Neutrophil (primary cell): ENCODE measurements at regions not wholly inside any gene's neighbourhood (a gene's known extent, or its start where the extent isn't known, plus 50 kb on each side); places are given as distances from the start of the nearest gene placed in this dataset.

ENCODE experiments used
- H3K27ac ChIP-seq: fragments of 200-600 bp; sonication (generic); 2 replicates; pipeline ENCODE4 v1.5.1; 2016; ENCODE audit warnings: mild to moderate bottlenecking, moderate library complexity
- H3K27me3 ChIP-seq: fragments of 200-600 bp; sonication (generic); 2 replicates; pipeline ENCODE4 v1.6.0; 2016; ENCODE audit warnings: mild to moderate bottlenecking
- H3K36me3 ChIP-seq: fragments of 200-600 bp; sonication (generic); 2 replicates; pipeline ENCODE4 v1.5.1; 2017
- H3K4me1 ChIP-seq, 2 experiments: fragments of 200-600 bp in 1 of 2; sonication (generic) in 1 of 2; 1 replicate in 1 of 2; 2 replicates in 1 of 2; pipeline versions ENCODE4 v1.5.1 to v1.6.1; 2013 to 2016; ENCODE audit warnings: low read depth in 1 of 2, low read length in 1 of 2, mild to moderate bottlenecking in 1 of 2, moderate library complexity in 1 of 2; ENCODE audit not compliant: control insufficient read depth in 1 of 2, insufficient read depth in 1 of 2
- H3K4me3 ChIP-seq, 2 experiments: fragments of 200-600 bp in 1 of 2; sonication (generic) in 1 of 2; 1 replicate in 1 of 2; 2 replicates in 1 of 2; pipeline ENCODE4 v1.5.1; 2013 to 2016; ENCODE audit warnings: low read depth in 1 of 2, low read length in 1 of 2, mild to moderate bottlenecking in 1 of 2, moderate library complexity in 1 of 2
- H3K9me3 ChIP-seq: fragments of 200-600 bp; sonication (generic); 2 replicates; pipeline ENCODE4 v1.5.1; 2016
- TF ChIP-seq, protein P1 (sequence below): fragments of 200-600 bp; sonication (generic); IDR thresholded peaks from 2 replicates; pipeline ENCODE4 v1.5.1; 2016; ENCODE audit warnings: antibody characterized with exemption

DNA sequence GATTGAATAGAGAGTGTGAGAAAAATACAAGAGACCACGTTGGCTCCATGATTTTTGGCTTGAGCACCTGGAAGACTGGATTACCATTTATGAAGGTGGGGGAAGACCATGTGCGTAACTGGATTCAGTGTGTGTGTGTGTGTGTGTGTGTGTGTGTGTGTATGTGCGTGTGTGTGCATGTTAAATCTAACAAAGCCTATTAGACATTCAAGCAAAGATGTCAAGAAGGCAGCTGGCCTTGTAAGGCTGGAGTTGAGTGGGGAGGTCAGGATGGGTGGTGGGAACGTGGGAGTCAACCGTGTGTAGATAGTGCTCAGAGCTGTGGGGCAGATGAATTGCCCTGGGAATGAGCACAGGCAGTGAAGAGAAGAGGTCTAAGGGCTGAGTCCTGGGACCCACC, 293.8 kb upstream of the POU3F1 start:
- Histone ChIP-seq H3K4me1 (no peaks in the 10 kb centered on the region), H3K4me3 (no peak overlapping the region), H3K36me3 (no peaks in the 10 kb centered on the region), H3K27me3 (peaks cover 4% of the 10 kb centered on the region), H3K27ac (no peak overlapping the region), H3K9me3 (no peaks in the 10 kb centered on the region)
- TF ChIP-seq, protein P1, sequence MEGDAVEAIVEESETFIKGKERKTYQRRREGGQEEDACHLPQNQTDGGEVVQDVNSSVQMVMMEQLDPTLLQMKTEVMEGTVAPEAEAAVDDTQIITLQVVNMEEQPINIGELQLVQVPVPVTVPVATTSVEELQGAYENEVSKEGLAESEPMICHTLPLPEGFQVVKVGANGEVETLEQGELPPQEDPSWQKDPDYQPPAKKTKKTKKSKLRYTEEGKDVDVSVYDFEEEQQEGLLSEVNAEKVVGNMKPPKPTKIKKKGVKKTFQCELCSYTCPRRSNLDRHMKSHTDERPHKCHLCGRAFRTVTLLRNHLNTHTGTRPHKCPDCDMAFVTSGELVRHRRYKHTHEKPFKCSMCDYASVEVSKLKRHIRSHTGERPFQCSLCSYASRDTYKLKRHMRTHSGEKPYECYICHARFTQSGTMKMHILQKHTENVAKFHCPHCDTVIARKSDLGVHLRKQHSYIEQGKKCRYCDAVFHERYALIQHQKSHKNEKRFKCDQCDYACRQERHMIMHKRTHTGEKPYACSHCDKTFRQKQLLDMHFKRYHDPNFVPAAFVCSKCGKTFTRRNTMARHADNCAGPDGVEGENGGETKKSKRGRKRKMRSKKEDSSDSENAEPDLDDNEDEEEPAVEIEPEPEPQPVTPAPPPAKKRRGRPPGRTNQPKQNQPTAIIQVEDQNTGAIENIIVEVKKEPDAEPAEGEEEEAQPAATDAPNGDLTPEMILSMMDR, result no peak

DNA sequence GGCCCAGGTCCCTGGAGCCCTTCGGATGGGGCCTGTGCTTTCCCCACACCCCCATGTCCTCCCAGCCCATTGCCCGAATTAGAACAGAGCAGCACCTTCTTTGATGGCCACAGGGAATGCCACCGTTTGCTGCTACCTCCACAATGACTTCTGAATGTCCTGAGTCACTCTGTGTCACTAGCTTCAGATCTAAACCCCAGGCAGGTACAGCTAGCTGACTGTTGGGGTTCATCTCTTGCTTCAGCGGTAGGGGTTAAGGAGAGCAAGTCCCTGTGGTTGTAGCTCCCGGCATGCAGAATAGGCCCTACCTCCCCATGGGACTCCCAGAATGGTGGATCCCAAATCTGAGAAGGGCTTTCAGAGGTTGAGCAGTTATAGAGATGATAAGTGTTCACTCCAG, 291.1 kb upstream of the POU3F1 start:
- peaks cover 4% of the 10 kb centered on the region for H3K27me3 ChIP-seq
- H3K27ac ChIP-seq, result no peak overlapping the region
- H3K4me1 ChIP-seq, result peaks cover 0 to 8% of the 10 kb centered on the region in 2 experiments
- H3K9me3 ChIP-seq, result no peaks in the 10 kb centered on the region
- no peak overlapping the region for H3K4me3 ChIP-seq
- TF ChIP-seq, protein P1, result no peak
- H3K36me3 ChIP-seq, result no peaks in the 10 kb centered on the region

DNA sequence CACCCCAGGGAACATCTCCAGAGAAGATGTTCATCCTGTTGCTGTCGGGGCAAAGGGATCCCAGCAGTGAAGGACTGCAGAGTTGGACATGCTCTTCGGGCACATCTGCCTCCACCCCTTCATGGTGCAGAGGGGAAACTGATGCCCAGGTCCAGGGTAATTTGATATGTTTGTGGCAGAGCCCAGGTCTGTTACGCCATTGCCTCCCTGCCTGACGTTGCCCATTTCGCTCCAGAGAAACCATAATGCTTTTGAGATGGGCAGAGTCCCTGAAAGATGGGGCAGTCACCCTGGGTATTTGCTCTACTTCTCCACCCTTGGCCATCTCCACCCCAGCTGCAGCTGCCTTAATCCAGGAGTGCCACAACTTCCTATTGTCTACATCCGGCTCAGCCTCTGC, 290.4 kb upstream of the POU3F1 start:
- Histone ChIP-seq H3K27ac (no peak overlapping the region), H3K4me3 (no peak overlapping the region), H3K9me3 (no peaks in the 10 kb centered on the region), H3K36me3 (no peaks in the 10 kb centered on the region), H3K4me1 (peaks cover 0 to 8% of the 10 kb centered on the region in 2 experiments), H3K27me3 (peaks cover 4% of the 10 kb centered on the region)
- TF ChIP-seq, protein P1, result no peak

DNA sequence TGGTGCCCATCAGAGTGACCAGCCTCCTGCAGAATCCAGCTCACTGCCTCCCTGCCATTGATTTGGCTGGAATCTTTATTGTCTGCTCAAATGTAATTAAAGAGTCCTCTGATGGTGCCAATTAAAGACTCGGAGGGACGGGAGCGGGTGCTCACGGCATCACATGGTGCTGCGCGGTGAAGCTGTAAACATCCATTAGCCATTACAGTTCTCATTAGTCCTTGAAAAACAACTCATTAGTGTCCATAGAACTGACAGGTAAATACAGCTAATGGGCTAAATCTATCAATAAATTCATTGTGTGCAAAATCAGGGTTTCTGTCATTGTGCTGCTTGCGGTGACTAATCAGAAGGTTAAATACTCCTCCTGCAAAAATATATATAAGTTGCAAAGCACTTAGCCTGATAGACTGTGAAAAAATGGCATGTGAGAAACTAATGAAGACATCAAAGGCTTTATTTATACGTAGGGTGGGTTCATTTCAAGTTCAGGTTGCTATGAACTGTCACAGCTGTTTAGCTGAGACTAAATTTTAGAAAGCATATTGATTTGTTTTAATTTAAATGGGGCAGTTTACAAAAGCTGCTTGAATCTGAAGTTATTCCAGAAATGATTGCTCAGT, 289.8 kb upstream of the POU3F1 start:
- Histone ChIP-seq H3K4me3 (no peak overlapping the region), H3K27ac (no peak overlapping the region), H3K4me1 (peaks cover 0 to 8% of the 10 kb centered on the region in 2 experiments), H3K27me3 (peaks cover 4% of the 10 kb centered on the region), H3K36me3 (peaks cover 2% of the 10 kb centered on the region), H3K9me3 (no peaks in the 10 kb centered on the region)
- TF ChIP-seq, protein P1, result no peak

DNA sequence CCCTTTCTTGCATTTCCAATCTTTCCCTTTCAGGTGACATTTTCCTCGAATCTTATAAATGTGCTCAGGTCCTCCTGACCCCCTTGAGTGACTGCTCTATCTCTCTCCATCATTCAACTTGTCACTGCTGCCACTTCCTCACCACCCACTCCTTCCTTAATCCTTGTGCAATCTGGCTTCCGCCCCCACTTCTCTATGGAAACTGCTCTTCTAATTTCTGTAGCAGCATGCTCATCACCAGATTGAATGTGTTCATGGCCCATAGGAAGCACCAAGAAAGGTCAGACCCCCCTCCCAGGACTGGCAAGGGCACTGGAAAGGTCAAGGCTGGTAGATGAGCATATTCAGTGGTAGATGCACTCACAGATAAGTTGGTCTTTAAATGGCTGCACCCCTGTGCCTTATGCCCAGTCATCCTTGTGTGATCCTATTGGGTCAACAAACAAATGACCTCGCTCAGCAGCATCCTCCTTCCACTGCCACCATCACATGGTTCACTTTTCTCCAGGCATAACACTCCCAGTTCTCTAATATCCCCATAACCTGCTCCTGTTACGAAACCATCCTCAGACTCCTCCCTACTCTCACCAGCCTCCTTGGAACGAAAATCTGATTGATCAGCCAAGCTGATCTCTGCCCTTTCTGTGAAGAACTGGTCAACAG, 288.5 kb upstream of the POU3F1 start:
- Histone ChIP-seq H3K4me1 (peaks cover 0 to 8% of the 10 kb centered on the region in 2 experiments), H3K27ac (peak overlapping the region; percentile 4), H3K27me3 (peaks cover 4% of the 10 kb centered on the region), H3K4me3 (no peak overlapping the region), H3K36me3 (peaks cover 3% of the 10 kb centered on the region), H3K9me3 (no peaks in the 10 kb centered on the region)
- TF ChIP-seq, protein P1, result no peak
